DOHH2 (cell line): ENCODE measurements at regions not wholly inside any gene's neighbourhood (a gene's known extent, or its start where the extent isn't known, plus 50 kb on each side); places are given as distances from the start of the nearest gene placed in this dataset.

Experiments
- H3F3A ChIP-seq: fragments of 200-600 bp; sonication (generic), shearing (Covaris generic); 2 replicates; pipeline ENCODE4 v1.6.0; 2016; ENCODE audit warnings: antibody characterized with exemption, mild to moderate bottlenecking; ENCODE audit not compliant: control insufficient read depth, insufficient read depth
- H3K27ac ChIP-seq: fragments of 200-600 bp; sonication (generic); 2 replicates; pipeline ENCODE4 v1.5.1; 2014; ENCODE audit warnings: low read depth, mild to moderate bottlenecking, low read length, moderate library complexity
- H3K27me3 ChIP-seq: fragments of 200-600 bp; sonication (generic); 2 replicates; pipeline ENCODE4 v1.6.1; 2014; ENCODE audit warnings: mild to moderate bottlenecking, low read length, mixed read lengths; ENCODE audit not compliant: control insufficient read depth
- H3K36me3 ChIP-seq: fragments of 200-600 bp; sonication (generic); 2 replicates; pipeline ENCODE4 v1.6.1; 2014; ENCODE audit warnings: mild to moderate bottlenecking, low read length, moderate library complexity, mixed read lengths; ENCODE audit not compliant: control insufficient read depth
- H3K4me1 ChIP-seq: fragments of 200-600 bp; sonication (generic); 2 replicates; pipeline ENCODE4 v1.6.1; 2014; ENCODE audit warnings: mild to moderate bottlenecking, low read length, mixed read lengths; ENCODE audit not compliant: control insufficient read depth
- H3K4me2 ChIP-seq: fragments of 200-600 bp; sonication (generic); 2 replicates; pipeline ENCODE4 v1.6.0; 2014; ENCODE audit warnings: mild to moderate bottlenecking, low read length, moderate library complexity
- H3K4me3 ChIP-seq: fragments of 200-600 bp; sonication (generic); 2 replicates; pipeline ENCODE4 v1.5.1; 2014; ENCODE audit warnings: mild to moderate bottlenecking, low read length, mixed read lengths
- H3K79me2 ChIP-seq: fragments of 200-600 bp; sonication (generic); 2 replicates; pipeline ENCODE4 v1.6.1; 2014; ENCODE audit warnings: mild to moderate bottlenecking, low read length, mixed read lengths; ENCODE audit not compliant: control insufficient read depth
- H3K9me2 ChIP-seq: fragments of 200-600 bp; sonication (generic); replicated peaks from 2 replicates; pipeline ENCODE4 v1.6.1; 2014; ENCODE audit warnings: mild to moderate bottlenecking, low read length, mixed read lengths; ENCODE audit not compliant: control insufficient read depth
- H3K9me3 ChIP-seq: fragments of 200-600 bp; sonication (generic); 2 replicates; pipeline ENCODE4 v1.6.1; 2014; ENCODE audit warnings: antibody characterized with exemption, low read length, mixed read lengths; ENCODE audit not compliant: control insufficient read depth, insufficient read depth
- H4K20me1 ChIP-seq: fragments of 200-600 bp; sonication (generic); 2 replicates; pipeline ENCODE4 v1.6.0; 2014; ENCODE audit warnings: low read depth, mild to moderate bottlenecking, antibody characterized with exemption, low read length, moderate library complexity; ENCODE audit not compliant: control insufficient read depth, insufficient read depth
- EZH2phosphoT487 ChIP-seq: fragments of 200-600 bp; sonication (generic); IDR thresholded peaks from 2 replicates; pipeline ENCODE4 v1.6.1; 2017; ENCODE audit warnings: borderline replicate concordance, mild to moderate bottlenecking, antibody characterized with exemption, low read length, moderate library complexity, mixed read lengths
- TF ChIP-seq, protein P1 (sequence below): fragments of 200-600 bp; sonication (generic); IDR thresholded peaks from one replicate; pipeline ENCODE4 v1.5.1; 2014; ENCODE audit warnings: antibody characterized with exemption, mild to moderate bottlenecking, low read depth, low read length; ENCODE audit not compliant: poor library complexity, severe bottlenecking

GRCh38 chr7:46032353-46032752 lies 111.3 kb upstream of the IGFBP3 start:
- TF ChIP-seq, protein P1, sequence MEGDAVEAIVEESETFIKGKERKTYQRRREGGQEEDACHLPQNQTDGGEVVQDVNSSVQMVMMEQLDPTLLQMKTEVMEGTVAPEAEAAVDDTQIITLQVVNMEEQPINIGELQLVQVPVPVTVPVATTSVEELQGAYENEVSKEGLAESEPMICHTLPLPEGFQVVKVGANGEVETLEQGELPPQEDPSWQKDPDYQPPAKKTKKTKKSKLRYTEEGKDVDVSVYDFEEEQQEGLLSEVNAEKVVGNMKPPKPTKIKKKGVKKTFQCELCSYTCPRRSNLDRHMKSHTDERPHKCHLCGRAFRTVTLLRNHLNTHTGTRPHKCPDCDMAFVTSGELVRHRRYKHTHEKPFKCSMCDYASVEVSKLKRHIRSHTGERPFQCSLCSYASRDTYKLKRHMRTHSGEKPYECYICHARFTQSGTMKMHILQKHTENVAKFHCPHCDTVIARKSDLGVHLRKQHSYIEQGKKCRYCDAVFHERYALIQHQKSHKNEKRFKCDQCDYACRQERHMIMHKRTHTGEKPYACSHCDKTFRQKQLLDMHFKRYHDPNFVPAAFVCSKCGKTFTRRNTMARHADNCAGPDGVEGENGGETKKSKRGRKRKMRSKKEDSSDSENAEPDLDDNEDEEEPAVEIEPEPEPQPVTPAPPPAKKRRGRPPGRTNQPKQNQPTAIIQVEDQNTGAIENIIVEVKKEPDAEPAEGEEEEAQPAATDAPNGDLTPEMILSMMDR, result no peak
- no peak for TF ChIP-seq EZH2phosphoT487
- H3K36me3 ChIP-seq, result no peaks in the 10 kb centered on the region
- H3K9me2 ChIP-seq, result no peaks in the 10 kb centered on the region
- H3K27me3 ChIP-seq, result no peaks in the 10 kb centered on the region
- no peaks in the 10 kb centered on the region for H3K79me2 ChIP-seq
- no peaks in the 10 kb centered on the region for H4K20me1 ChIP-seq
- H3F3A ChIP-seq, result no peaks in the 10 kb centered on the region
- H3K4me2 ChIP-seq, result no peak overlapping the region
- no peak overlapping the region for H3K4me3 ChIP-seq
- H3K27ac ChIP-seq, result no peak overlapping the region
- no peaks in the 10 kb centered on the region for H3K4me1 ChIP-seq
- H3K9me3 ChIP-seq, result no peaks in the 10 kb centered on the region

GRCh38 chr7:46029111-46029704 lies 108.1 kb upstream of the IGFBP3 start:
- TF ChIP-seq, protein P1, result no peak
- no peak for TF ChIP-seq EZH2phosphoT487
- no peaks in the 10 kb centered on the region for H3F3A ChIP-seq
- peaks cover 3% of the 10 kb centered on the region; the same call in 1 of the 2 replicates for H3K27me3 ChIP-seq
- no peaks in the 10 kb centered on the region for H4K20me1 ChIP-seq
- no peaks in the 10 kb centered on the region for H3K36me3 ChIP-seq
- H3K27ac ChIP-seq, result no peak overlapping the region
- H3K4me2 ChIP-seq, result no peak overlapping the region
- H3K9me2 ChIP-seq, result no peaks in the 10 kb centered on the region
- no peak overlapping the region for H3K4me3 ChIP-seq
- no peaks in the 10 kb centered on the region for H3K4me1 ChIP-seq
- H3K9me3 ChIP-seq, result no peaks in the 10 kb centered on the region
- no peaks in the 10 kb centered on the region for H3K79me2 ChIP-seq

DNA sequence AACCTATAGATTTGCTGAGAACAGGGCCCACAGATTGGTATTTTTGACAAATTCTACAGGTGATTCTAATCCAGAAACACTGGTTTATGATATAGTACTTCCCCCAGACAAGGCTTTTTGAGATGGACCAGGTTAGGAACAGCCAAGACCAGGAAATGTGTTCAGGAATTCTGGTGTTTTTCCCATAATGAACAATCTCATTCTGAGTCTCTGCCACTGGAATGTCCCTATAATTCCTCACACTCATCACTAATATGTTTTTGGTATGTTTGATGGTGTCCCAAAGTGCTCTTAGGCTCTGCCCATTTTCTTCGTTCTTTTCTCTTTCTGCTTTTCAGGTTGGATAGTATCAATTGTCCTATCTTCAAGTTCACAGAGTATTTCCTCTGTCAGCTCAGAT lies 107.2 kb upstream of the IGFBP3 start:
- no peak for TF ChIP-seq EZH2phosphoT487
- TF ChIP-seq, protein P1, result no peak
- H3K79me2 ChIP-seq, result no peaks in the 10 kb centered on the region

More for the DNA sequence above, 107.2 kb upstream of the IGFBP3 start:
- no peak overlapping the region for H3K4me2 ChIP-seq
- no peak overlapping the region for H3K27ac ChIP-seq
- H3K36me3 ChIP-seq, result no peaks in the 10 kb centered on the region
- H3F3A ChIP-seq, result no peaks in the 10 kb centered on the region
- H3K4me3 ChIP-seq, result no peak overlapping the region
- H3K4me1 ChIP-seq, result no peaks in the 10 kb centered on the region
- H3K9me2 ChIP-seq, result no peaks in the 10 kb centered on the region
- H3K27me3 ChIP-seq, result peaks cover 3% of the 10 kb centered on the region; the same call in 1 of the 2 replicates
- H3K9me3 ChIP-seq, result no peaks in the 10 kb centered on the region
- no peaks in the 10 kb centered on the region for H4K20me1 ChIP-seq
